ENCODE measurements at regions not wholly inside any gene's neighbourhood (a gene's known extent, or its start where the extent isn't known, plus 50 kb on each side); places are given as distances from the start of the nearest gene placed in this dataset.

DNA sequence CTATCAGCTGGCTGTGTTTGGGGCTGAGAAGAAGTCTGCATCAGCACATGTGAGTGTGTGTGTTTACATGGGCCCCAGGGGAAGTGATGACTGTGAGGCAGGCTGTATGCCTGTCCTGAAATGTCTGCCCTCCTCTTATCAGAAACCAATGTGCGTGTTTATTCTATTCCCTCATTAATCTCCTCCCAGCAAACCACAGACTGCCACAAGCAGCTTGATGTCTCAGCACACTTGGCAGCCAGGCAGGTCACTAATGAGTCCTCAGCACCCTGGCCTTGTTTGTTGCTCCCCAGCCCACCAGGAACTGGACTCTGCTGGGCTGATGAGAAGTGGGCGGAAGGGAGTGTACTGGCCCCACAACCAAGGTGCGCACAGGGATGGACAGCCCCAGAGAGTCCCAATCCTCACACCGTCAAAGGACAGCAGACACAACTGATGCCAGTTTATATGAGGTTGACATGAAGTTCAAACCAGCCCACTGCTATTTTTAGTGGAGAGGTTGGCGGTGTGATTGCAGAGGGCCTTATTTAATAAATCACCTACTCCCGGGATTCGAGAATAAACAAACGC, 225.8 kb downstream of the ETS1 start:
- Mint-ChIP-seq H3K4me1 (ENCODE audit: low read depth) (peaks cover 12% of the 10 kb centered on the region), H3K4me3 (ENCODE audit: unreplicated experiment) (no peak overlapping the region), H3K36me3 (ENCODE audit: low read depth) (peaks cover 2% of the 10 kb centered on the region), H3K9me3 (ENCODE audit: low read depth) (no peaks in the 10 kb centered on the region), H3K27me3 (ENCODE audit: low read depth) (peaks cover 8% of the 10 kb centered on the region), H3K27ac (ENCODE audit: unreplicated experiment) (no peak overlapping the region)
- TF ChIP-seq CTCF (IDR thresholded peaks at IDR 0.05): no peak
- DNase-seq (ENCODE audit: low spot score): no peak

- H3K9me3 Mint-ChIP-seq (ENCODE audit: low read depth): no peaks in the 10 kb centered on the region
- TF ChIP-seq CTCF (IDR thresholded peaks at IDR 0.05): no peak
- no peak overlapping the region for H3K27ac Mint-ChIP-seq (ENCODE audit: unreplicated experiment)
- peaks cover 8% of the 10 kb centered on the region for H3K27me3 Mint-ChIP-seq (ENCODE audit: low read depth)
- no peak overlapping the region for H3K4me3 Mint-ChIP-seq (ENCODE audit: unreplicated experiment)
- H3K36me3 Mint-ChIP-seq (ENCODE audit: low read depth): peaks cover 2% of the 10 kb centered on the region
- no peak for DNase-seq (ENCODE audit: low spot score)
- peaks cover 12% of the 10 kb centered on the region for H3K4me1 Mint-ChIP-seq (ENCODE audit: low read depth)
These were observed 227.8 kb downstream of the ETS1 start for GRCh38 chr11:128359515-128359914.

GRCh38 chr11:128357073-128357472, 230.3 kb downstream of the ETS1 start:
- Mint-ChIP-seq H3K27ac (ENCODE audit: unreplicated experiment) (no peak overlapping the region), H3K4me1 (ENCODE audit: low read depth) (peaks cover 12% of the 10 kb centered on the region), H3K4me3 (ENCODE audit: unreplicated experiment) (no peak overlapping the region), H3K27me3 (ENCODE audit: low read depth) (no peaks in the 10 kb centered on the region), H3K9me3 (ENCODE audit: low read depth) (no peaks in the 10 kb centered on the region), H3K36me3 (ENCODE audit: low read depth) (no peaks in the 10 kb centered on the region)
- no peak for TF ChIP-seq CTCF (IDR thresholded peaks at IDR 0.05)
- no peak for DNase-seq (ENCODE audit: low spot score)

- no peak for TF ChIP-seq CTCF (IDR thresholded peaks at IDR 0.05)
- Mint-ChIP-seq H3K4me3 (ENCODE audit: unreplicated experiment) (no peak overlapping the region), H3K36me3 (ENCODE audit: low read depth) (no peaks in the 10 kb centered on the region), H3K27ac (ENCODE audit: unreplicated experiment) (no peak overlapping the region), H3K27me3 (ENCODE audit: low read depth) (no peaks in the 10 kb centered on the region), H3K4me1 (ENCODE audit: low read depth) (peaks cover 12% of the 10 kb centered on the region), H3K9me3 (ENCODE audit: low read depth) (no peaks in the 10 kb centered on the region)
- DNase-seq (ENCODE audit: low spot score): no peak
These were observed 231.8 kb downstream of the ETS1 start for GRCh38 chr11:128355558-128355957.

DNA sequence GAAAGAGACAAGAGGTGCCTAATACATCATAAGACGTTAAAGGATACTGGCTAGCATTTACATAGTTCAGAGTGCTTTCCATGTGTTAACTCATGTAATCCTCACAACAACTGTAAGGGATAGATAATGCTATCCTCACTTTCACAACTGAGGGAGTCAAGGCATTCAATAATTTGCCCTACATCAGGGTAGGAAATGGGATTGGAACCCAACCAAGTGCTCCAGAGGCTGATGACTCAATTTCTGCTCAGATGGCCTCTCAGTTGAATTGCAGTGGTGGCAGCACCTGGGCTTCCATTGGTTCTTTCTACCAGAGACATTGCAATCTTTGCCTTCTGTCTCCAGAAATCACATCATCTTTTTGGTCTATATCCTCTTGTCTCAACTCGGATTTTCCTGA, 232.9 kb downstream of the ETS1 start:
- TF ChIP-seq CTCF (IDR thresholded peaks at IDR 0.05): no peak
- no peaks in the 10 kb centered on the region for H3K36me3 Mint-ChIP-seq (ENCODE audit: low read depth)
- peaks cover 6% of the 10 kb centered on the region for H3K4me1 Mint-ChIP-seq (ENCODE audit: low read depth)
- no peak overlapping the region for H3K27ac Mint-ChIP-seq (ENCODE audit: unreplicated experiment)
- no peak overlapping the region for H3K4me3 Mint-ChIP-seq (ENCODE audit: unreplicated experiment)
- DNase-seq (ENCODE audit: low spot score): no peak
- no peaks in the 10 kb centered on the region for H3K9me3 Mint-ChIP-seq (ENCODE audit: low read depth)
- H3K27me3 Mint-ChIP-seq (ENCODE audit: low read depth): peaks cover 1% of the 10 kb centered on the region
